ENCODE measurements at regions not wholly inside any gene's neighbourhood (a gene's known extent, or its start where the extent isn't known, plus 50 kb on each side); places are given as distances from the start of the nearest gene placed in this dataset.

DNA sequence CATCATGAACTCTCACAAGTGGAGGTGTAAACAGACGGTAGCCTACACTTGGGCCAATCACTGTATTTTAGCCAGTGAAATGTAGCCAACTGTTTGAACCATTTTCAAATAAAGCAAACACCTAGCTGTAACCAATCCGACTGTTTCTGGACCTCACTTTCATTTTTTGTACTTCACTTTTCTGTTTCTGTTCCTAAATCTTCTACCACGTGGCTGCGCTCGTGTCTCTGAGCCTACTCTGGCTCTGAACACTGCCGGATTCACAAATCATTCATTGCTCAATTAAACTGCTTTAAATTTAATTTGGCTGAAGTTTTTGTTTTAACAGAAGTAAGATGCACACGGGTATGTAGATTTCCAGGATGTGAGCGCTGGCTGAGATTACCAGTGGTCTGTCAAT is 319.1 kb downstream of the RAPGEF2 start:
- TF ChIP-seq, protein P1, sequence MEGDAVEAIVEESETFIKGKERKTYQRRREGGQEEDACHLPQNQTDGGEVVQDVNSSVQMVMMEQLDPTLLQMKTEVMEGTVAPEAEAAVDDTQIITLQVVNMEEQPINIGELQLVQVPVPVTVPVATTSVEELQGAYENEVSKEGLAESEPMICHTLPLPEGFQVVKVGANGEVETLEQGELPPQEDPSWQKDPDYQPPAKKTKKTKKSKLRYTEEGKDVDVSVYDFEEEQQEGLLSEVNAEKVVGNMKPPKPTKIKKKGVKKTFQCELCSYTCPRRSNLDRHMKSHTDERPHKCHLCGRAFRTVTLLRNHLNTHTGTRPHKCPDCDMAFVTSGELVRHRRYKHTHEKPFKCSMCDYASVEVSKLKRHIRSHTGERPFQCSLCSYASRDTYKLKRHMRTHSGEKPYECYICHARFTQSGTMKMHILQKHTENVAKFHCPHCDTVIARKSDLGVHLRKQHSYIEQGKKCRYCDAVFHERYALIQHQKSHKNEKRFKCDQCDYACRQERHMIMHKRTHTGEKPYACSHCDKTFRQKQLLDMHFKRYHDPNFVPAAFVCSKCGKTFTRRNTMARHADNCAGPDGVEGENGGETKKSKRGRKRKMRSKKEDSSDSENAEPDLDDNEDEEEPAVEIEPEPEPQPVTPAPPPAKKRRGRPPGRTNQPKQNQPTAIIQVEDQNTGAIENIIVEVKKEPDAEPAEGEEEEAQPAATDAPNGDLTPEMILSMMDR (IDR thresholded peaks at IDR 0.05) = no peak
- TF ChIP-seq POLR2A (IDR thresholded peaks at IDR 0.05) = no peak
- no peak for TF ChIP-seq EP300 (IDR thresholded peaks at IDR 0.05)

All from ovary (tissue), 3 donors.